Tibial nerve (tissue), 4 donors: ENCODE measurements at regions not wholly inside any gene's neighbourhood (a gene's known extent, or its start where the extent isn't known, plus 50 kb on each side); places are given as distances from the start of the nearest gene placed in this dataset.

ENCODE experiments used
- DNase-seq, 2 donors: peaks; one replicate each; pipeline ENCODE4 v3.0.0-alpha.2; 2019; ENCODE audit warnings: low spot score in 2 of 2
- H3K27ac ChIP-seq, 4 donors: fragments of 200-600 bp; sonication (generic) in 3 of 4; one replicate each; pipeline ENCODE4 v1.5.1; 2017 to 2019; ENCODE audit warnings: mild to moderate bottlenecking in 1 of 4
- H3K27me3 ChIP-seq, 2 donors: fragments of 200-600 bp; sonication (generic) in 1 of 2; one replicate each; pipeline versions ENCODE4 v1.5.1 to v1.6.0; 2017 to 2019
- H3K36me3 ChIP-seq, 3 donors: fragments of 200-600 bp; sonication (generic); one replicate each; pipeline ENCODE4 v1.5.1; 2018 to 2019
- H3K4me1 ChIP-seq, 4 donors: fragments of 200-600 bp; sonication (generic) in 3 of 4; one replicate each; pipeline ENCODE4 v1.5.1; 2017 to 2019
- H3K4me3 ChIP-seq, 4 donors: fragments of 200-600 bp; sonication (generic) in 3 of 4; one replicate each; pipeline ENCODE4 v1.5.1; 2017 to 2019; ENCODE audit warnings: mild to moderate bottlenecking in 1 of 4, moderate library complexity in 1 of 4
- H3K9me3 ChIP-seq, 4 donors: fragments of 200-600 bp; sonication (generic) in 3 of 4; one replicate each; pipeline ENCODE4 v1.5.1; 2017 to 2019
- CTCF ChIP-seq, 5 experiments: fragments of 200-600 bp in 3 of 5; fragments of 450-650 bp in 2 of 5; sonication (generic) in 3 of 5; IDR thresholded peaks; one replicate each; pipeline ENCODE4 v1.5.1; 2016 to 2019; ENCODE audit warnings: antibody characterized with exemption in 5 of 5, mild to moderate bottlenecking in 3 of 5, moderate library complexity in 2 of 5
- EP300 ChIP-seq, 2 donors: sonication (generic); formaldehyde crosslinking; IDR thresholded peaks; one replicate each; pipeline ENCODE4 v1.6.1; 2017; ENCODE audit warnings: antibody characterized with exemption in 2 of 2, mild to moderate bottlenecking in 1 of 2
- POLR2A ChIP-seq, 2 donors: fragments of 450-650 bp; IDR thresholded peaks; one replicate each; pipeline ENCODE4 v1.6.1; 2017; ENCODE audit warnings: antibody characterized with exemption in 2 of 2, mild to moderate bottlenecking in 2 of 2, moderate library complexity in 2 of 2
- WGBS, 2 donors: methylation state at CpG; one replicate each; pipeline ENCODE4 v1.1.5; 2018; 5-methylcytosine and 5-hydroxymethylcytosine counted together

GRCh38 chr3:132870541-132870940 is 148.3 kb upstream of the NPHP3 start:
- no peak for TF ChIP-seq EP300 (IDR thresholded peaks at IDR 0.05)
- TF ChIP-seq POLR2A (IDR thresholded peaks at IDR 0.05): no peak
- no peak for TF ChIP-seq CTCF (IDR thresholded peaks at IDR 0.05)
- H3K27ac ChIP-seq: no peak overlapping the region
- no peaks in the 10 kb centered on the region for H3K27me3 ChIP-seq
- H3K4me3 ChIP-seq: no peak overlapping the region
- 53% methylated on average over 4 of the region's 4 CpGs for WGBS, 2 donors
- H3K9me3 ChIP-seq: no peaks in the 10 kb centered on the region
- DNase-seq: no peak
- H3K36me3 ChIP-seq: no peaks in the 10 kb centered on the region
- no peaks in the 10 kb centered on the region for H3K4me1 ChIP-seq

GRCh38 chr3:132867956-132868355 is 145.7 kb upstream of the NPHP3 start:
- no peak overlapping the region for H3K4me3 ChIP-seq
- no peak for TF ChIP-seq POLR2A (IDR thresholded peaks at IDR 0.05)
- no peak for TF ChIP-seq EP300 (IDR thresholded peaks at IDR 0.05)
- TF ChIP-seq CTCF (IDR thresholded peaks at IDR 0.05): no peak
- no peaks in the 10 kb centered on the region for H3K36me3 ChIP-seq
- no peaks in the 10 kb centered on the region for H3K4me1 ChIP-seq
- H3K27ac ChIP-seq: no peak overlapping the region
- 96 to 100% methylated on average over 1 of the region's 1 CpG for WGBS, 2 donors
- H3K9me3 ChIP-seq: no peaks in the 10 kb centered on the region
- DNase-seq: no peak
- no peaks in the 10 kb centered on the region for H3K27me3 ChIP-seq

- Histone ChIP-seq H3K4me1 (no peaks in the 10 kb centered on the region), H3K4me3 (no peak overlapping the region), H3K9me3 (no peaks in the 10 kb centered on the region), H3K27ac (no peak overlapping the region), H3K27me3 (no peaks in the 10 kb centered on the region), H3K36me3 (no peaks in the 10 kb centered on the region)
- WGBS, 2 donors: 44 to 51% methylated on average over 3 of the region's 3 CpGs
- no peak for TF ChIP-seq CTCF (IDR thresholded peaks at IDR 0.05)
- no peak for TF ChIP-seq POLR2A (IDR thresholded peaks at IDR 0.05)
- TF ChIP-seq EP300 (IDR thresholded peaks at IDR 0.05): no peak
- no peak for DNase-seq
These were observed 145.3 kb upstream of the NPHP3 start for GRCh38 chr3:132867526-132867925.

GRCh38 chr3:132857317-132857716 is 135.1 kb upstream of the NPHP3 start:
- TF ChIP-seq POLR2A (IDR thresholded peaks at IDR 0.05) (no peak), EP300 (IDR thresholded peaks at IDR 0.05) (no peak), CTCF (IDR thresholded peaks at IDR 0.05) (no peak)
- H3K27ac ChIP-seq: no peak overlapping the region
- no peaks in the 10 kb centered on the region for H3K4me1 ChIP-seq
- H3K36me3 ChIP-seq: no peaks in the 10 kb centered on the region
- DNase-seq: no peak
- H3K4me3 ChIP-seq: no peak overlapping the region
- no peaks in the 10 kb centered on the region for H3K9me3 ChIP-seq
- 63 to 92% methylated on average over 1 of the region's 1 CpG for WGBS, 2 donors
- no peaks in the 10 kb centered on the region for H3K27me3 ChIP-seq

- WGBS, 2 donors: 91 to 92% methylated on average over 6 of the region's 6 CpGs
- no peak for DNase-seq
- no peaks in the 10 kb centered on the region for H3K27me3 ChIP-seq
- peaks cover 0 to 11% (median 0%) of the 10 kb centered on the region in 4 donors for H3K9me3 ChIP-seq
- no peak overlapping the region for H3K4me3 ChIP-seq
- H3K27ac ChIP-seq: no peak overlapping the region
- H3K4me1 ChIP-seq: no peaks in the 10 kb centered on the region
- TF ChIP-seq CTCF (IDR thresholded peaks at IDR 0.05) (no peak), POLR2A (IDR thresholded peaks at IDR 0.05) (no peak), EP300 (IDR thresholded peaks at IDR 0.05) (no peak)
- H3K36me3 ChIP-seq: no peaks in the 10 kb centered on the region
These were observed 132.8 kb upstream of the NPHP3 start for GRCh38 chr3:132854856-132855535.
